Activated CD8-positive, alpha-beta T cell treated with anti-CD3 and anti-CD28 coated beads, Interleukin-2, amount 10 ng/mL, durations not matched to agents 7 days and 5 days (primary cell): ENCODE measurements at regions not wholly inside any gene's neighbourhood (a gene's known extent, or its start where the extent isn't known, plus 50 kb on each side); places are given as distances from the start of the nearest gene placed in this dataset.
"Not testable (repeated sequence)": the region's sequence is repeated elsewhere in the genome, so short reads cannot be mapped to it uniquely, and the experiment has no call there.

ENCODE experiments used
- ATAC-seq: fragments of 150-1000 bp; cut with Tn5 transposase; one replicate; pipeline ENCODE4 v1.10.0; 2021; ENCODE audit warnings: moderate library complexity
- CTCF ChIA-PET: fragments of 350-600 bp; sonication (Branson Sonifier 250); formaldehyde crosslinking; loops from one replicate; lab custom pipeline; 2021; ENCODE audit warnings: antibody characterized with exemption; lab: Charles Lee
- POLR2A ChIA-PET: fragments of 350-600 bp; sonication (Branson Sonifier 250); formaldehyde crosslinking; loops from one replicate; lab custom pipeline; 2021; ENCODE audit warnings: antibody characterized with exemption; lab: Charles Lee
- DNase-seq: peaks from one replicate; pipeline ENCODE4 v3.0.0-alpha.2; 2020
- H3K27ac Mint-ChIP-seq: one replicate; pipeline ENCODE4 v1.8.0; 2021; ENCODE audit warnings: mild to moderate bottlenecking, mixed read lengths
- H3K27me3 Mint-ChIP-seq: one replicate; pipeline ENCODE4 v1.8.0; 2021; ENCODE audit warnings: low read depth, mixed read lengths
- H3K36me3 Mint-ChIP-seq: one replicate; pipeline ENCODE4 v1.8.0; 2021; ENCODE audit warnings: low read depth, mixed read lengths
- H3K4me1 Mint-ChIP-seq: one replicate; pipeline ENCODE4 v1.8.0; 2021; ENCODE audit warnings: low read depth, mixed read lengths
- H3K4me3 Mint-ChIP-seq: one replicate; pipeline ENCODE4 v1.8.0; 2021; ENCODE audit warnings: mild to moderate bottlenecking, mixed read lengths
- H3K9me3 Mint-ChIP-seq: one replicate; pipeline ENCODE4 v1.8.0; 2022; ENCODE audit warnings: mixed read lengths; ENCODE audit not compliant: insufficient read depth

- ChIA-PET CTCF (no interaction called here), POLR2A (no interaction called here)
- Mint-ChIP-seq H3K36me3 (no peaks in the 10 kb centered on the region), H3K9me3 (no peaks in the 10 kb centered on the region), H3K27ac (no peak overlapping the region), H3K4me3 (no peak overlapping the region), H3K4me1 (no peaks in the 10 kb centered on the region), H3K27me3 (peaks cover 2% of the 10 kb centered on the region)
- DNase-seq = no peak
- no peak for ATAC-seq
Measured at GRCh38 chr1:176325664-176326063, 118.6 kb upstream of the COP1 start.

GRCh38 chr1:176323472-176323871, 116.4 kb upstream of the COP1 start:
- ATAC-seq = no peak

GRCh38 chr1:176315519-176316220, 108.6 kb upstream of the COP1 start:
- CTCF ChIA-PET = no interaction called here
- DNase-seq (no peak), ATAC-seq (no peak)
- POLR2A ChIA-PET = no interaction called here
- H3K27ac Mint-ChIP-seq = no peak overlapping the region
- H3K27me3 Mint-ChIP-seq = no peaks in the 10 kb centered on the region
- no peaks in the 10 kb centered on the region for H3K4me1 Mint-ChIP-seq
- H3K9me3 Mint-ChIP-seq = no peaks in the 10 kb centered on the region
- H3K36me3 Mint-ChIP-seq = no peaks in the 10 kb centered on the region
- no peak overlapping the region for H3K4me3 Mint-ChIP-seq

More at GRCh38 chr1:176323472-176323871, 116.4 kb upstream of the COP1 start:
- no peak for DNase-seq
- peaks cover 2% of the 10 kb centered on the region for H3K27me3 Mint-ChIP-seq
- H3K9me3 Mint-ChIP-seq = no peaks in the 10 kb centered on the region
- CTCF ChIA-PET = no interaction called here
- no peak overlapping the region for H3K27ac Mint-ChIP-seq
- POLR2A ChIA-PET = no interaction called here
- H3K36me3 Mint-ChIP-seq = no peaks in the 10 kb centered on the region
- no peaks in the 10 kb centered on the region for H3K4me1 Mint-ChIP-seq
- H3K4me3 Mint-ChIP-seq = no peak overlapping the region

GRCh38 chr1:176296602-176297001, 89.5 kb upstream of the COP1 start:
- DNase-seq, H3K27me3 Mint-ChIP-seq, POLR2A ChIA-PET, ATAC-seq, CTCF ChIA-PET, H3K36me3 Mint-ChIP-seq, H3K4me3 Mint-ChIP-seq, H3K27ac Mint-ChIP-seq, H3K4me1 Mint-ChIP-seq: not testable (repeated sequence)
- H3K9me3 Mint-ChIP-seq = peaks cover 20% of the 10 kb centered on the region

- POLR2A ChIA-PET = no interaction called here
- Mint-ChIP-seq H3K27ac (no peak overlapping the region), H3K36me3 (no peaks in the 10 kb centered on the region), H3K27me3 (no peaks in the 10 kb centered on the region), H3K4me1 (no peaks in the 10 kb centered on the region), H3K4me3 (no peak overlapping the region), H3K9me3 (peaks cover 17% of the 10 kb centered on the region)
- DNase-seq (no peak), ATAC-seq (no peak)
- CTCF ChIA-PET = no interaction called here
Measured at GRCh38 chr1:176285996-176286395, 78.9 kb upstream of the COP1 start.

- no peak for ATAC-seq
- no peak for DNase-seq
- H3K9me3 Mint-ChIP-seq = no peaks in the 10 kb centered on the region
- H3K27ac Mint-ChIP-seq = no peak overlapping the region
- H3K4me1 Mint-ChIP-seq = no peaks in the 10 kb centered on the region
- ChIA-PET POLR2A (no interaction called here), CTCF (no interaction called here)
- H3K4me3 Mint-ChIP-seq = no peak overlapping the region
- no peaks in the 10 kb centered on the region for H3K36me3 Mint-ChIP-seq
- H3K27me3 Mint-ChIP-seq = no peaks in the 10 kb centered on the region
Measured at GRCh38 chr1:176271572-176271971, 64.5 kb upstream of the COP1 start.
